ENCODE measurements at regions not wholly inside any gene's neighbourhood (a gene's known extent, or its start where the extent isn't known, plus 50 kb on each side); places are given as distances from the start of the nearest gene placed in this dataset.

- Histone ChIP-seq H3K36me3 (no peaks in the 10 kb centered on the region), H3K9me3 (no peaks in the 10 kb centered on the region), H3K4me3 (no peak overlapping the region), H3K27ac (no peak overlapping the region), H3K27me3 (no peaks in the 10 kb centered on the region), H3K4me1 (no peaks in the 10 kb centered on the region)
- DNase-seq: no peak
- intact Hi-C loops (cut with DNase I; ENCODE audit: low total_unique reads): no loop called here
- no peak for TF ChIP-seq CTCF (IDR thresholded peaks at IDR 0.05)
- TF ChIP-seq POLR2A (IDR thresholded peaks at IDR 0.05): no peak
Observed at GRCh38 chr9:13755551-13755950, 476.1 kb upstream of the MPDZ start.

GRCh38 chr9:13750639-13751038 is 471.1 kb upstream of the MPDZ start:
- Histone ChIP-seq H3K4me1 (no peaks in the 10 kb centered on the region), H3K36me3 (no peaks in the 10 kb centered on the region), H3K27ac (no peak overlapping the region), H3K27me3 (no peaks in the 10 kb centered on the region), H3K4me3 (no peak overlapping the region), H3K9me3 (no peaks in the 10 kb centered on the region)
- no peak for DNase-seq
- intact Hi-C loops (cut with DNase I; ENCODE audit: low total_unique reads): no loop called here
- TF ChIP-seq POLR2A (IDR thresholded peaks at IDR 0.05) (no peak), CTCF (IDR thresholded peaks at IDR 0.05) (no peak)

- H3K27ac ChIP-seq: no peak overlapping the region
- no peaks in the 10 kb centered on the region for H3K27me3 ChIP-seq
- no peak overlapping the region for H3K4me3 ChIP-seq
- no peak for TF ChIP-seq POLR2A (IDR thresholded peaks at IDR 0.05)
- no peak for TF ChIP-seq CTCF (IDR thresholded peaks at IDR 0.05)
- no peaks in the 10 kb centered on the region for H3K4me1 ChIP-seq
- intact Hi-C loops (cut with DNase I; ENCODE audit: low total_unique reads): no loop called here
- DNase-seq: no peak
- H3K36me3 ChIP-seq: no peaks in the 10 kb centered on the region
- no peaks in the 10 kb centered on the region for H3K9me3 ChIP-seq
Observed at GRCh38 chr9:13750061-13750460, 470.6 kb upstream of the MPDZ start.

GRCh38 chr9:13746876-13747275 is 467.4 kb upstream of the MPDZ start:
- intact Hi-C loops (cut with DNase I; ENCODE audit: low total_unique reads): no loop called here
- Histone ChIP-seq H3K4me1 (no peaks in the 10 kb centered on the region), H3K27ac (no peak overlapping the region), H3K36me3 (no peaks in the 10 kb centered on the region), H3K4me3 (no peak overlapping the region), H3K9me3 (no peaks in the 10 kb centered on the region), H3K27me3 (no peaks in the 10 kb centered on the region)
- DNase-seq: no peak
- TF ChIP-seq CTCF (IDR thresholded peaks at IDR 0.05) (no peak), POLR2A (IDR thresholded peaks at IDR 0.05) (no peak)

- intact Hi-C loops (cut with DNase I; ENCODE audit: low total_unique reads): no loop called here
- Histone ChIP-seq H3K36me3 (no peaks in the 10 kb centered on the region), H3K4me1 (no peaks in the 10 kb centered on the region), H3K27ac (no peak overlapping the region), H3K27me3 (no peaks in the 10 kb centered on the region), H3K9me3 (no peaks in the 10 kb centered on the region), H3K4me3 (no peak overlapping the region)
- no peak for DNase-seq
- TF ChIP-seq CTCF (IDR thresholded peaks at IDR 0.05) (no peak), POLR2A (IDR thresholded peaks at IDR 0.05) (no peak)
Observed at GRCh38 chr9:13744261-13744901, 464.9 kb upstream of the MPDZ start.

Data from uterus (tissue), 3 donors.